Glutamatergic neuron (in vitro differentiated cells): ENCODE measurements at regions not wholly inside any gene's neighbourhood (a gene's known extent, or its start where the extent isn't known, plus 50 kb on each side); places are given as distances from the start of the nearest gene placed in this dataset.

Source experiments
- DNase-seq: peaks from one replicate; pipeline ENCODE4 v3.0.0; 2022
- H3K27ac Mint-ChIP-seq: one replicate; pipeline ENCODE4 v1.8.0; 2020; ENCODE audit warnings: mild to moderate bottlenecking, mixed read lengths, inconsistent platforms; ENCODE audit not compliant: unreplicated experiment
- H3K27me3 Mint-ChIP-seq: one replicate; pipeline ENCODE4 v1.8.0; 2020; ENCODE audit warnings: mild to moderate bottlenecking, moderate library complexity, mixed read lengths, inconsistent platforms; ENCODE audit not compliant: unreplicated experiment
- H3K36me3 Mint-ChIP-seq: one replicate; pipeline ENCODE4 v1.8.0; 2020; ENCODE audit warnings: mild to moderate bottlenecking, mixed read lengths, inconsistent platforms; ENCODE audit not compliant: unreplicated experiment
- H3K4me1 Mint-ChIP-seq: one replicate; pipeline ENCODE4 v1.8.0; 2020; ENCODE audit warnings: mild to moderate bottlenecking, low read depth, mixed read lengths, inconsistent platforms; ENCODE audit not compliant: unreplicated experiment
- H3K4me3 Mint-ChIP-seq: one replicate; pipeline ENCODE4 v1.8.0; 2020; ENCODE audit warnings: mild to moderate bottlenecking, mixed read lengths, inconsistent platforms; ENCODE audit not compliant: unreplicated experiment
- H3K9me3 Mint-ChIP-seq: one replicate; pipeline ENCODE4 v1.8.0; 2020; ENCODE audit warnings: mild to moderate bottlenecking, moderate library complexity, mixed read lengths, inconsistent platforms; ENCODE audit not compliant: unreplicated experiment
- CTCF ChIP-seq: fragments of 200-600 bp; sonication (generic); IDR thresholded peaks from one replicate; pipeline ENCODE4 v1.5.0; 2021; ENCODE audit not compliant: partially characterized antibody, unreplicated experiment

GRCh38 chr7:86499986-86500385 lies 143.7 kb upstream of the GRM3 start:
- no peaks in the 10 kb centered on the region for H3K36me3 Mint-ChIP-seq
- DNase-seq: no peak
- no peak for TF ChIP-seq CTCF
- no peaks in the 10 kb centered on the region for H3K9me3 Mint-ChIP-seq
- no peak overlapping the region for H3K4me3 Mint-ChIP-seq
- H3K27ac Mint-ChIP-seq: no peak overlapping the region
- H3K27me3 Mint-ChIP-seq: no peaks in the 10 kb centered on the region
- H3K4me1 Mint-ChIP-seq: no peaks in the 10 kb centered on the region

- Mint-ChIP-seq H3K4me3 (no peak overlapping the region), H3K36me3 (no peaks in the 10 kb centered on the region), H3K4me1 (no peaks in the 10 kb centered on the region), H3K9me3 (no peaks in the 10 kb centered on the region), H3K27me3 (no peaks in the 10 kb centered on the region), H3K27ac (no peak overlapping the region)
- DNase-seq: no peak
- no peak for TF ChIP-seq CTCF
Observed at GRCh38 chr7:86485827-86486226, 157.9 kb upstream of the GRM3 start.

GRCh38 chr7:86479144-86479543 lies 164.6 kb upstream of the GRM3 start:
- Mint-ChIP-seq H3K27ac (no peak overlapping the region), H3K36me3 (no peaks in the 10 kb centered on the region), H3K4me3 (no peak overlapping the region), H3K27me3 (no peaks in the 10 kb centered on the region), H3K9me3 (no peaks in the 10 kb centered on the region), H3K4me1 (peaks cover 16% of the 10 kb centered on the region)
- no peak for TF ChIP-seq CTCF
- no peak for DNase-seq

- Mint-ChIP-seq H3K36me3 (no peaks in the 10 kb centered on the region), H3K4me3 (no peak overlapping the region), H3K9me3 (no peaks in the 10 kb centered on the region), H3K4me1 (peaks cover 21% of the 10 kb centered on the region), H3K27ac (no peak overlapping the region), H3K27me3 (no peaks in the 10 kb centered on the region)
- TF ChIP-seq CTCF: no peak
- DNase-seq: no peak
Observed at GRCh38 chr7:86477343-86477935, 166.3 kb upstream of the GRM3 start.

GRCh38 chr7:86470763-86471162 lies 172.9 kb upstream of the GRM3 start:
- peaks cover 7% of the 10 kb centered on the region for H3K4me1 Mint-ChIP-seq
- H3K36me3 Mint-ChIP-seq: no peaks in the 10 kb centered on the region
- no peaks in the 10 kb centered on the region for H3K9me3 Mint-ChIP-seq
- no peak overlapping the region for H3K27ac Mint-ChIP-seq
- no peak overlapping the region for H3K4me3 Mint-ChIP-seq
- no peak for DNase-seq
- no peak for TF ChIP-seq CTCF
- H3K27me3 Mint-ChIP-seq: peaks cover 2% of the 10 kb centered on the region
